ENCODE measurements at regions not wholly inside any gene's neighbourhood (a gene's known extent, or its start where the extent isn't known, plus 50 kb on each side); places are given as distances from the start of the nearest gene placed in this dataset.
"Not testable (repeated sequence)": the region's sequence is repeated elsewhere in the genome, so short reads cannot be mapped to it uniquely, and the experiment has no call there.

DNA sequence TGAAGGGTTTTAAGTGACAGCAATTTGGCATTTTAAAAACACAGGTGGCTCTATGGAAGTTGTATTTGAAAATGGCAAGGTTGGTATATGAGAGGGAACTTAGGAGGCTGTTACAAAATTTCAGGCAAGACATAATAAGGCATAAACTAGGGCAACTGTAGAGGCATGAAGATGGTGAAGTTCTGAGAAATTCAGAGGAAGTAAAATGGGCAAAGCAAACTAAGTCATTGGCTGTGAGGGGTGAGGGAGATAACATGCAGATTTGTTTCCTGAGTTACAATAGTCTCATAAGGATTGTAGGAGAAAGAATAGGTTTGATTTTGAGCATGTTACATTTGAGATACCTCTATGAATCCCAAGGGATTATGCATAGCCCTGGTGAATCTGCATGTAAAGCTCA is 302.9 kb upstream of the ARHGEF26 start:
- H3K4me1 ChIP-seq (ENCODE audit: control insufficient read depth, extremely low read depth, insufficient read depth, low read length) = no peaks in the 10 kb centered on the region
- no peaks in the 10 kb centered on the region for H3K79me2 ChIP-seq (ENCODE audit: control insufficient read depth, insufficient read depth, low read length)
- no peaks in the 10 kb centered on the region for H3K27me3 ChIP-seq (ENCODE audit: control insufficient read depth, insufficient read depth, low read length)
- no peak overlapping the region for H3K4me3 ChIP-seq (replicated peaks in 1 of 4; ENCODE audit: control extremely low read depth in 1 of 4, insufficient read depth in 1 of 4, low read depth in 3 of 4, low read length in 4 of 4)
- no peak for TF ChIP-seq EZH2 (IDR thresholded peaks at IDR 0.05; ENCODE audit: low read length, missing control alignments)
- TF ChIP-seq, protein P1, sequence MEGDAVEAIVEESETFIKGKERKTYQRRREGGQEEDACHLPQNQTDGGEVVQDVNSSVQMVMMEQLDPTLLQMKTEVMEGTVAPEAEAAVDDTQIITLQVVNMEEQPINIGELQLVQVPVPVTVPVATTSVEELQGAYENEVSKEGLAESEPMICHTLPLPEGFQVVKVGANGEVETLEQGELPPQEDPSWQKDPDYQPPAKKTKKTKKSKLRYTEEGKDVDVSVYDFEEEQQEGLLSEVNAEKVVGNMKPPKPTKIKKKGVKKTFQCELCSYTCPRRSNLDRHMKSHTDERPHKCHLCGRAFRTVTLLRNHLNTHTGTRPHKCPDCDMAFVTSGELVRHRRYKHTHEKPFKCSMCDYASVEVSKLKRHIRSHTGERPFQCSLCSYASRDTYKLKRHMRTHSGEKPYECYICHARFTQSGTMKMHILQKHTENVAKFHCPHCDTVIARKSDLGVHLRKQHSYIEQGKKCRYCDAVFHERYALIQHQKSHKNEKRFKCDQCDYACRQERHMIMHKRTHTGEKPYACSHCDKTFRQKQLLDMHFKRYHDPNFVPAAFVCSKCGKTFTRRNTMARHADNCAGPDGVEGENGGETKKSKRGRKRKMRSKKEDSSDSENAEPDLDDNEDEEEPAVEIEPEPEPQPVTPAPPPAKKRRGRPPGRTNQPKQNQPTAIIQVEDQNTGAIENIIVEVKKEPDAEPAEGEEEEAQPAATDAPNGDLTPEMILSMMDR (conservative IDR thresholded peaks at IDR 0.05 in 1 of 2, IDR thresholded peaks at IDR 0.05 in 1 of 2; ENCODE audit: low read depth in 1 of 2, low read length in 2 of 2) = no peak
- no peak overlapping the region for H3K9ac ChIP-seq (ENCODE audit: insufficient read depth, low read length)
- no peaks in the 10 kb centered on the region for H3K36me3 ChIP-seq (ENCODE audit: control insufficient read depth, insufficient read depth, low read length)
- H2AFZ ChIP-seq (ENCODE audit: low read length) = no peak overlapping the region
- DNase-seq (ENCODE audit: low read depth in 2 of 2) = no peak
- H3K27ac ChIP-seq (ENCODE audit: insufficient read depth, low read length) = no peak overlapping the region
- H3K4me2 ChIP-seq (ENCODE audit: extremely low read depth, insufficient read depth, low read length) = no peak overlapping the region
- H4K20me1 ChIP-seq (ENCODE audit: control insufficient read depth, extremely low read depth, insufficient read depth, low read length) = no peaks in the 10 kb centered on the region
- H3K9me3 ChIP-seq (ENCODE audit: control insufficient read depth, insufficient read depth, low read depth, low read length) = no peaks in the 10 kb centered on the region

DNA sequence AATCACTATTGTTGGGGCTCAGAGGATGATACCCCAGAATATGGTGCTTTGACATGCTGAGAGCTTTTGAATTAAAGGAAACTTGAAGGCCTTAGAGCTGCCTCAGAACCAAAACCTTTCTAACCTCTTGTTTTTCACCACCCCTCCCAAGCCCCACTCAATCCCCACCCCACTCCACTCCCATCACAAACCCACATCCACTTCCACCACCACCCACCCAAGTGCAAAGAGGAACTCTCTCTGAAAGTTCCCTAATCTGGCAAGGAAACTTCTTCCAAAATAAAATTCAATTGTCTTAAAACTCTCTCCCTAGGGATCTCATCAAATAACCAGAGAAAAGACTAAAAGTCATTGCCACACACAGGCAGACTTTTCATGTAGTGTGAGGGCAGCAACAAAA is 301.2 kb upstream of the ARHGEF26 start:
- no peaks in the 10 kb centered on the region for H3K27me3 ChIP-seq (ENCODE audit: control insufficient read depth, insufficient read depth, low read length)
- TF ChIP-seq, protein P1 (conservative IDR thresholded peaks at IDR 0.05 in 1 of 2, IDR thresholded peaks at IDR 0.05 in 1 of 2; ENCODE audit: low read depth in 1 of 2, low read length in 2 of 2) = no peak
- no peak for TF ChIP-seq EZH2 (IDR thresholded peaks at IDR 0.05; ENCODE audit: low read length, missing control alignments)
- no peak for DNase-seq (ENCODE audit: low read depth in 2 of 2)

DNA sequence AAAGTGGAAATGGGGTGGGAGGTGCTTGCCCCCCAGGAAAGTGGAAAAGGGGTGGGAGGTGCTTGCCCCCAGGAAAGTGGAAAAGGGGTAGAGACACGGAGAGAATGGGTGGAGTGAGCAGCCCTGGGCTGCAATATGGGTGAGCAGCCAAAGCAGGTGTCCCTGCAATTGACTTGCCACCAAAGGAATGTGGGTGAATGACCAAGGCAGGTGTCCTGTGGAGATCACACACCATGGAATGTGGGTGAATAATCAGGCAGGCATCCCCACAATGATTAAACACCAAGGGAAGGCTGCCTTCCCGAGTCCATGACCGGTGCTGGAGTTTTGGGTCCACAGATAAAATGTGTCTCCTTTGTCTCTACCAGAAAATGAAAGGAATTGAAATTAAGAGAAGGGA is 292.8 kb upstream of the ARHGEF26 start:
- H3K27ac ChIP-seq (ENCODE audit: insufficient read depth, low read length); H4K20me1 ChIP-seq (ENCODE audit: control insufficient read depth, extremely low read depth, insufficient read depth, low read length); H3K79me2 ChIP-seq (ENCODE audit: control insufficient read depth, insufficient read depth, low read length); H3K9me3 ChIP-seq (ENCODE audit: control insufficient read depth, insufficient read depth, low read depth, low read length); H3K4me2 ChIP-seq (ENCODE audit: extremely low read depth, insufficient read depth, low read length); H3K4me3 ChIP-seq (replicated peaks in 1 of 4; ENCODE audit: control extremely low read depth in 1 of 4, insufficient read depth in 1 of 4, low read depth in 3 of 4, low read length in 4 of 4); H3K36me3 ChIP-seq (ENCODE audit: control insufficient read depth, insufficient read depth, low read length); H3K27me3 ChIP-seq (ENCODE audit: control insufficient read depth, insufficient read depth, low read length); H3K9ac ChIP-seq (ENCODE audit: insufficient read depth, low read length); H3K4me1 ChIP-seq (ENCODE audit: control insufficient read depth, extremely low read depth, insufficient read depth, low read length); H2AFZ ChIP-seq (ENCODE audit: low read length): not testable (repeated sequence)
- DNase-seq (ENCODE audit: low read depth in 2 of 2) = peak in 1 of 2 donors; percentile 9

More for the DNA sequence above, 301.2 kb upstream of the ARHGEF26 start:
- Histone ChIP-seq H3K4me3 (replicated peaks in 1 of 4; ENCODE audit: control extremely low read depth in 1 of 4, insufficient read depth in 1 of 4, low read depth in 3 of 4, low read length in 4 of 4) (no peak overlapping the region), H2AFZ (ENCODE audit: low read length) (no peak overlapping the region), H3K27ac (ENCODE audit: insufficient read depth, low read length) (no peak overlapping the region), H4K20me1 (ENCODE audit: control insufficient read depth, extremely low read depth, insufficient read depth, low read length) (no peaks in the 10 kb centered on the region), H3K79me2 (ENCODE audit: control insufficient read depth, insufficient read depth, low read length) (no peaks in the 10 kb centered on the region), H3K9ac (ENCODE audit: insufficient read depth, low read length) (no peak overlapping the region), H3K4me2 (ENCODE audit: extremely low read depth, insufficient read depth, low read length) (no peak overlapping the region), H3K9me3 (ENCODE audit: control insufficient read depth, insufficient read depth, low read depth, low read length) (no peaks in the 10 kb centered on the region), H3K4me1 (ENCODE audit: control insufficient read depth, extremely low read depth, insufficient read depth, low read length) (no peaks in the 10 kb centered on the region), H3K36me3 (ENCODE audit: control insufficient read depth, insufficient read depth, low read length) (no peaks in the 10 kb centered on the region)

All from fibroblast of lung (primary cell).